Activated naive CD4-positive, alpha-beta T cell (primary cell): ENCODE measurements at regions not wholly inside any gene's neighbourhood (a gene's known extent, or its start where the extent isn't known, plus 50 kb on each side); places are given as distances from the start of the nearest gene placed in this dataset.

ENCODE experiments used
- DNase-seq, 4 experiments: peaks; one replicate each; lab custom pipeline; 2025; lab: John Stamatoyannopoulos, UW

- no peak for DNase-seq
Observed at GRCh38 chr5:29414681-29415080, 1778.8 kb upstream of the CDH6 start.

GRCh38 chr5:29412979-29413378, 1780.5 kb upstream of the CDH6 start:
- DNase-seq: no peak

DNA sequence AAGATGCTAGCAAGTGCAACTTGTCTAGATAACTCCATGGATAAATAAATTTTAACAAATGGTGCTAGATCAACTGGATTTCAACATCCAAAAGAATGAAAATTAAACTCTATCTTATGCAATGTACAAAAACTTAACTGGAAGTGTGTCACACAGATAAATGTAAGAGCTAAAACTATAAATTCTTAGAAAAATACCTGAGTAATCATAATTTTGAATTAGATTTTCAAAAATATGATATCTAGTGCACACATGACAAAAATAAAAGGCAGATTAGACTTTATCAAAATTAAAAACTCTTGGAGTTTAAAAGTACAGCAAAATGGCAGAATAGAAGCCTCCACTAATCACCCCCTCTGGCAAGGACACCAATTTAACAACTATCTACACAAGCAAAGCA, 1791.2 kb upstream of the CDH6 start:
- no peak for DNase-seq

- no peak for DNase-seq
Observed at GRCh38 chr5:29389993-29390392, 1803.5 kb upstream of the CDH6 start.

GRCh38 chr5:29387384-29387783, 1806.1 kb upstream of the CDH6 start:
- no peak for DNase-seq

- no peak for DNase-seq
Observed at GRCh38 chr5:29382780-29383179, 1810.7 kb upstream of the CDH6 start.

- DNase-seq: no peak
Observed at GRCh38 chr5:29380029-29380428, 1813.5 kb upstream of the CDH6 start.

DNA sequence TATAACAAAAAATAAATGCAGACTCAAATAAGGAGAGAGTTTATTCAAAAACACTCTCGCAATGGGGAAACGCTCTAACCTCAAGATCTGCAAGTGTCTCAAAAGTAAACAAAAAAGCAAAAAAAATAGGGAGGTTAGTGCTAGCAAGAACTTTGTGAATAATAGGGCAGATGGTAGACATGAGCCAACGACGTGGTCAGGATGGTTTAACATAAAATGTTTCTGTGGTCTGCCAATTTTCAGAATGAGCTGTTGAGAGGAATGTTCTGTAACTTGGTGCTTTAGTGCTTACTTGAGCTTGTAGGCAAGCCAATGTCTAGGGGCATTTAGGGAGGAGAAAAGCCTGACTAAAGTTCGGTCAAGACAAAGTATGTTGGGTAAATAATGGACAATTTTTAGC, 1813.9 kb upstream of the CDH6 start:
- DNase-seq: no peak

DNA sequence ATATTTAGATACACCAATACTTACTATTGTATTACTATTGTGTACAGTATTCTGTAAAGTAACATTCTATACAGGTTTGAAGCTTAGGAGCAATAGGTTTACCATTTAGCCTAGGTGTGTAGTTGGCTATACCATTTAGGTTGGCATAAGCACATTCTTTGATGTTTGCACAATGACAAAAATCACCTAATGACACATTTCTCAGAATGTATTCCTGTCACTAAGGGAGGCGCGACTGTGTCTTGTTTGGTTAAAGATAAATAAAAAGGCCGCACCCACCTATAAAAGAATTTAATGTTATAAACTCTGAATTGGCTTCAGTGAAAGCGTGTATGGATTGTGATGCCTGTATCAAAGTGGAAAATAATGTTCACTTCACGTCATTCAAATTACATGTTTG, 1815.4 kb upstream of the CDH6 start:
- DNase-seq: no peak

DNA sequence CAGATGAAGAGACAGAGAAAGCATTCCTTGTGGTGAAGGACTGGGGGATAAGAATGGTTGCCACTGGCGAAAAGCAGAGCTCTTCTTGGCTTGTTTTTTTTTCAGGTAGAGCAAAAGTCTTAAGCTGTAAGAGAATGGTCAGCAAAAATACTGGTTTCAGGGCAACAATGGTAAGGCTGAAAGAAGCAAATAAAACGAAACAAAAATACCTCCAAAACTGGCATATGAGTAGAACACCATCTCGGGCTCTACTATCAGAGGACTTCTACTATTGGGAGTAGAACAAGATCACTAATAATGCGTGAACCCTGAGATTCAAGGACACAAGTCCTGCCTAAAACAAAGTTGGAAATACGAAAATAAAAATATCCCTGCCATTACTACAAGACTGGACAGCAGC, 1823.2 kb upstream of the CDH6 start:
- no peak for DNase-seq

GRCh38 chr5:29367176-29367833, 1826.2 kb upstream of the CDH6 start:
- no peak for DNase-seq

DNA sequence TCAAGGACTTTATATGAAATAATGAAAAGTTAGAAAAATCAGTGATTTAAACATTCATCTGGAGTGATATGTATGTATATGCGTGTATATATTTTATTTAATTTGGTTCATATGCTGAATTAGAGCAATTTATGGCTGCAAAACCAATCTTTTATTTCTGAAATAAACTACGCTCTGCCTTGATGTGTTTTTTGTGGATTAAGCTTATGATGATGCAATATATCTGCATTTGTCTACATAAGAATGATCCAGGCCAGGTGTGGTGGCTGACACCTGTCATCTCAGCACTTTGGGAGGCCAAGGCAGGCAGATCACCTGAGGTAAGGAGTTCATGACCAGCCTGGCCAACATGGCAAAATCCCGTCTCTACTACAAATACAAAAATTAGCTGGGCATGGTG, 1842.3 kb upstream of the CDH6 start:
- no peak for DNase-seq

GRCh38 chr5:29337030-29337429, 1856.5 kb upstream of the CDH6 start:
- no peak for DNase-seq

DNA sequence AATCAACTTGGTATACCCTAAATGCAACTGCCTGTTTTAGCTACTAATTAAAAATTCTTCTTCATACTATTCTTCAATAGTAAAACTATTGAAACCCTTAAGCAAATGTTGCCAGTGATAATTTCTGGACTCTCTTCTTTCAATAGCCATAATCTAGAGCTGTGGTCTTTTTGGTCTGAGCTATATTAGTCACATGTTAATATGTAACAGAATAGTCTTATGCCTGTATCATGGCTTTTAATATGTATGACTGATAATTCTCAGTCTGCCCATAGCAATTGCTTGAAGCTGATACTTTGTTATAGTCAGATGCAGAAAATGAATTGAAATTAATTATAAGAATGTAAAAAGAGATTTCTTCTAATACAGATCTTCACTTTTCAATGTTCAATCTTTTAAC, 1871.9 kb upstream of the CDH6 start:
- no peak for DNase-seq

GRCh38 chr5:29309359-29309758, 1884.1 kb upstream of the CDH6 start:
- DNase-seq: no peak

DNA sequence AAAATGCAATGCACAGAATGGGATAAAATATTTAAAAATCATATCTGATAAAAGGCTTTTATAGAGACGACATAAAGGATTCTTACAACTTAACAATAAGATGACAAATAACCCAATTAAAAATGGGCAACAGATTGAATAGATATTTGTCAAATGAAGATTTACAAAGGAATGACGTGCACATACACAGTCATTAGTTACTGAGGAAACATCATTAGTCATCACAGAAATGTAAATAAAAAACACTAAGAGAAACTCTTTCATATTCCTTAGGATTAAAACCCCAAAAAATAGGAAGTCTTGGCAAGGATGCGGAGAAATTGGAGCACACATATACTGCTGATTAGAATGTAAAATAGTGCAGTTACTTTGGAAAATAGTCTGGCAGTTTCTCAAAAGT, 1886.0 kb upstream of the CDH6 start:
- no peak for DNase-seq

- no peak for DNase-seq
Observed at GRCh38 chr5:29304545-29304944, 1888.9 kb upstream of the CDH6 start.

DNA sequence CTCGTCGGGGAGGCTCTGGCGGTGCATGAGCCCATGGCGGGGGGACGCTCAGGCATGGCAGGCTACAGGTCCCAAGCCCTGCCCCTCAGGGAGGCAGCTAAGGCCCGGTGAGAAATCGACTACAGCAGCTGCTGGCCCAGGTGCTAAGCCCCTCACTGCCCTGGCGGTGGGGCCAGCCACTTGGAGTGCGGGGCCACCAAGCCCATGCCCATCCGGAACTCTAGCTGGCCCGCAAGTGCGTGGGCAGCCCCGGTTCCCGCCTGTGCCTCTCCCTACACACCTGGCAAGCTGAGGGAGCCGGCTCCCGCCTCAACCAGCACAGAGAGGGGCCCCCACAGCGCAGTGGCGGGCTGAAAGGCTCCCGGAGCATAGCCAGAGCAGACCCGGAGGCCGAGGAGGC, 1896.9 kb upstream of the CDH6 start:
- no peak for DNase-seq

DNA sequence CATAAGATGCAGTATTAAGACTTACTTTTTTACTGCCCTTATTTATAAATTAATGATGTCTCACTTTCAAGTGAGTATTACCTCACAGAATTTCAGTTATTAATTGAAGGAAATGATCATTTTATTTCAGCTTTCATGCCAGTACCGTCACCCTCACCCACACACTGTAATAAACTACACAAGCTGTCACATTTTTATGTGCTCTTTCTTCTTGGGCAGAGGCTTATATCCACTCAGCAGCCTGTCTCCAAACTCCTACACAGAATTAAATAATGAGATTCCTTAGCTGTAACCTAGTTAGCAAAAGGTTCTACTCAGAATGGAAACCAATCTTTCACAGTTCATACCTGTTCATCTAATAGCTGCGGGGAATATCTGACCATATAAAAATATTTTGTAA, 1915.8 kb upstream of the CDH6 start:
- DNase-seq: no peak

GRCh38 chr5:29276371-29276770, 1917.1 kb upstream of the CDH6 start:
- no peak for DNase-seq

DNA sequence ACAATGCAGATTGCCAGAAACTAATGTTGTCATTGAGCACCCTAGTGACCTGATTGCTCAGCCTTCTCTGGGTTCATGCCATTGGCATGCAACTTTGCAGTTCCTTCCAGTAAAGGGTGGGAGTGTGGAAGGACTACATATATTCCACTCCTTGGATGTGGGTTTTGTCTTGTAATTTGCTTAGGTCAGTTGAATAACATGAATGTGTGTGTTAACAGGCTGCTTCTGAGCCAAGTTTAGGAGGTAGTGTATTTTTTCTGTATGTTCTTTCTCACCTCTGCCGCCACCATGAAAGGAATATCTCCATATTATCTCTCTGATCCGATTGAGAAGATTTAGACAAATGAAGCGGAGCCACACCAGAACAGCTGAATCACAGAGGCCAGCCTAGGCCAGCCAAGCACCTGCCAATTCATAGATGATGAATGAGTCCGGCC, 1929.6 kb upstream of the CDH6 start:
- DNase-seq: no peak

GRCh38 chr5:29262339-29263123, 1931.0 kb upstream of the CDH6 start:
- DNase-seq: no peak

DNA sequence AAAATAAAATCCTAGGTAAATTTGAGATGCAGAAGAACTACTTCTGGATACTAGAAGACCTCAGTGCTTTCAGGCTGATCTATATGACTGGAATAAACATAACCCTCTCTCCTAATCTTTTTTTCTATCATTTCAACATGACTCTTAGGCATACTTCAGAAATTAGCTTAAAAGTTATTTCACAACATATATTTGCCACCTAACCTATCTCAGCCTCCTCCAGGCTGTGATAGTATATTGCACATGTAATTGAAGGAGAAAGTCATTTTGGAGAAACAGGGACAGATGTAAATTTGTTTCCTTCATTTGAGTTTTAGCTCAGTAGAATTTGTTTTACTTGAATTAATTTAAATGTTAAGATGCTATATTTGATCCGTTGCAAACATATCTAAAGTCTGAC, 1932.3 kb upstream of the CDH6 start:
- DNase-seq: no peak

DNA sequence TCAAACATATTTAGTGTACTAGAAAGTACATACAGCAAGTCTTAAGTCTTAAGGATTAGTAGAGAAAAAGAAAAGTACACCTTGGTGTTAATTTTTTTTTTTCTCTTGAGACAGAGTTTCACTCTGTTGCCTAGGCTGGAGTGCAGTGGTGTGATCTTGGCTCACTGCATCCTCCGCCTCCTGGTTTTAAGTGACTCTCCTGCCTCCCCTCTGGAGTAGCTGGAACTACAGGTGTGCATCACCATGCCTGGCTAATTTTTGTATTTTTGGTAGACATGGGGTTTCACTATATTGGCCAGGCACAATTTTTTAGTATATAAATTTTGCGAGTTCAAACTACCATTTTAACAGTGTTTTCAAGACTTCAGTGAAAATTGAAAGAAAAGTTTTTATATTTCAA, 1941.1 kb upstream of the CDH6 start:
- DNase-seq: no peak
